Caco-2 (cell line): ENCODE measurements at regions not wholly inside any gene's neighbourhood (a gene's known extent, or its start where the extent isn't known, plus 50 kb on each side); places are given as distances from the start of the nearest gene placed in this dataset.

Experiments
- BruUV-seq: library from RNA; stranded (reverse); fragments of 400-500 nt; replicated peaks from 2 replicates; lab custom pipeline; 2021; lab: Mats Ljungman, UMichigan
- CTCF ChIA-PET: fragments of 300-600 bp; sonication (Branson Sonifier 250); formaldehyde crosslinking; loops from one replicate; lab custom pipeline; 2022; ENCODE audit warnings: antibody characterized with exemption; lab: Charles Lee
- POLR2A ChIA-PET: fragments of 300-600 bp; sonication (Branson Sonifier 250); formaldehyde crosslinking; loops from one replicate; lab custom pipeline; 2022; ENCODE audit warnings: antibody characterized with exemption; lab: Charles Lee
- DNase-seq, 2 experiments: peaks; one replicate each; pipeline versions ENCODE4 v3.0.0 to v3.0.0-alpha.2; 2020 to 2022
- H3K27me3 ChIP-seq: replicated peaks from 2 replicates; pipeline ENCODE4 v1.6.0; 2011; ENCODE audit warnings: low read length; ENCODE audit not compliant: control insufficient read depth, insufficient read depth
- H3K36me3 ChIP-seq: 2 replicates; pipeline ENCODE4 v1.5.1; 2011; ENCODE audit warnings: low read length; ENCODE audit not compliant: control insufficient read depth, insufficient read depth
- H3K4me1 ChIP-seq: fragments of 250-450 bp; sonication (Bioruptor Pico); 2 replicates; pipeline ENCODE4 v1.5.1; 2020; ENCODE audit warnings: mild to moderate bottlenecking
- H3K4me3 ChIP-seq: 2 replicates; pipeline ENCODE4 v1.5.1; 2011; ENCODE audit warnings: low read depth, mild to moderate bottlenecking, control low read depth, low read length
- H3K9me3 ChIP-seq: fragments of 250-450 bp; sonication (Bioruptor Pico); 2 replicates; pipeline ENCODE4 v1.5.1; 2020; ENCODE audit warnings: mild to moderate bottlenecking, moderate library complexity
- H3K27ac Mint-ChIP-seq: one replicate; pipeline ENCODE4 v1.8.0; 2022; ENCODE audit warnings: mixed read lengths; ENCODE audit not compliant: unreplicated experiment
- H3K27me3 Mint-ChIP-seq: one replicate; pipeline ENCODE4 v1.8.0; 2022; ENCODE audit warnings: mixed read lengths; ENCODE audit not compliant: insufficient read depth, unreplicated experiment
- H3K36me3 Mint-ChIP-seq: one replicate; pipeline ENCODE4 v1.8.0; 2022; ENCODE audit warnings: mild to moderate bottlenecking, mixed read lengths; ENCODE audit not compliant: insufficient read depth, unreplicated experiment
- H3K4me1 Mint-ChIP-seq: one replicate; pipeline ENCODE4 v1.8.0; 2022; ENCODE audit warnings: low read depth, mixed read lengths; ENCODE audit not compliant: unreplicated experiment
- H3K4me3 Mint-ChIP-seq: one replicate; pipeline ENCODE4 v1.8.0; 2022; ENCODE audit warnings: mild to moderate bottlenecking, moderate library complexity, mixed read lengths; ENCODE audit not compliant: unreplicated experiment
- H3K9me3 Mint-ChIP-seq: one replicate; pipeline ENCODE4 v1.8.0; 2022; ENCODE audit warnings: mixed read lengths; ENCODE audit not compliant: unreplicated experiment
- intact Hi-C: fragments of 100-400 bp; cut with micrococcal nuclease; formaldehyde crosslinking; loops from one replicate; pipeline ENCODE4 v1.10.0; 2022; ENCODE audit not compliant: unreplicated experiment
- TF ChIP-seq, protein P1 (sequence below), 2 experiments: fragments of 200-600 bp in 1 of 2; IDR thresholded peaks; 1 replicate in 1 of 2; 2 replicates in 1 of 2; pipeline versions ENCODE4 v1.5.1 to v1.8.0; 2011 to 2022; ENCODE audit warnings: antibody characterized with exemption in 1 of 2, control low read depth in 1 of 2, inconsistent platforms in 1 of 2, low read depth in 1 of 2, low read length in 1 of 2, mild to moderate bottlenecking in 1 of 2, moderate library complexity in 1 of 2; ENCODE audit not compliant: insufficient read depth in 1 of 2, severe bottlenecking in 1 of 2, unreplicated experiment in 1 of 2

DNA sequence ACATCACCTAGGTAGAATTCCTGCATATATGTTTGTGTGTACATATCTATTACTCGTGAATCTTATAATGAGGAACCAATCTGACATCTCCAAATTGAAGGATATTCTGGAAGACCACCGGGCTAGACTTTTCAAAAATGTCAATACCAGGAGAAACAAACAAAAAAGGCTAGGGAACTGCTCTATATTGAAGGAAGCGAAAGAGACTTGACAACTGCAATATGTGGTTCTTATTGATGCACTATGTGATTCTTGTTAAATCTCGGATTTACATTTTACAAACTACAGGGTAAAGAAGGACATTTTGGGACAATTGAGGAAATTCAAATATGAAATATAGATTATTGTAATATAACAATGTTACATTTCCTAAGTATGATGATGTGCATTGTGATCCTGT lies 137.5 kb upstream of the CCDC54 start:
- Mint-ChIP-seq H3K4me3 (peak overlapping the region; percentile 70), H3K4me1 (peaks cover 7% of the 10 kb centered on the region), H3K9me3 (no peaks in the 10 kb centered on the region), H3K27me3 (peaks cover 18% of the 10 kb centered on the region), H3K27ac (no peak overlapping the region), H3K36me3 (no peaks in the 10 kb centered on the region)
- no peak overlapping the region for H3K4me3 ChIP-seq
- no peaks in the 10 kb centered on the region for H3K36me3 ChIP-seq
- TF ChIP-seq, protein P1, sequence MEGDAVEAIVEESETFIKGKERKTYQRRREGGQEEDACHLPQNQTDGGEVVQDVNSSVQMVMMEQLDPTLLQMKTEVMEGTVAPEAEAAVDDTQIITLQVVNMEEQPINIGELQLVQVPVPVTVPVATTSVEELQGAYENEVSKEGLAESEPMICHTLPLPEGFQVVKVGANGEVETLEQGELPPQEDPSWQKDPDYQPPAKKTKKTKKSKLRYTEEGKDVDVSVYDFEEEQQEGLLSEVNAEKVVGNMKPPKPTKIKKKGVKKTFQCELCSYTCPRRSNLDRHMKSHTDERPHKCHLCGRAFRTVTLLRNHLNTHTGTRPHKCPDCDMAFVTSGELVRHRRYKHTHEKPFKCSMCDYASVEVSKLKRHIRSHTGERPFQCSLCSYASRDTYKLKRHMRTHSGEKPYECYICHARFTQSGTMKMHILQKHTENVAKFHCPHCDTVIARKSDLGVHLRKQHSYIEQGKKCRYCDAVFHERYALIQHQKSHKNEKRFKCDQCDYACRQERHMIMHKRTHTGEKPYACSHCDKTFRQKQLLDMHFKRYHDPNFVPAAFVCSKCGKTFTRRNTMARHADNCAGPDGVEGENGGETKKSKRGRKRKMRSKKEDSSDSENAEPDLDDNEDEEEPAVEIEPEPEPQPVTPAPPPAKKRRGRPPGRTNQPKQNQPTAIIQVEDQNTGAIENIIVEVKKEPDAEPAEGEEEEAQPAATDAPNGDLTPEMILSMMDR (IDR thresholded peaks at IDR 0.05; ENCODE audit: insufficient read depth in 1 of 2, low read depth in 1 of 2, low read length in 1 of 2, severe bottlenecking in 1 of 2, unreplicated experiment in 1 of 2), result no peak
- intact Hi-C loops, result loop anchor here (2.0 to 10.0 kb wide), 2 partner anchors 25 to 1235 kb away; no protein-coding TSS in a partner anchor
- H3K4me1 ChIP-seq, result 0 out of 2 replicates have a peak, but pooled peaks cover 5% of the 10 kb centered on the region
- no peaks in the 10 kb centered on the region; the same call in 1 of the 2 replicates for H3K27me3 ChIP-seq
- no peaks in the 10 kb centered on the region for H3K9me3 ChIP-seq
- POLR2A ChIA-PET, result no interaction called here
- no peak for DNase-seq
- CTCF ChIA-PET, result no interaction called here
- BruUV-seq, result no TSS peak

DNA sequence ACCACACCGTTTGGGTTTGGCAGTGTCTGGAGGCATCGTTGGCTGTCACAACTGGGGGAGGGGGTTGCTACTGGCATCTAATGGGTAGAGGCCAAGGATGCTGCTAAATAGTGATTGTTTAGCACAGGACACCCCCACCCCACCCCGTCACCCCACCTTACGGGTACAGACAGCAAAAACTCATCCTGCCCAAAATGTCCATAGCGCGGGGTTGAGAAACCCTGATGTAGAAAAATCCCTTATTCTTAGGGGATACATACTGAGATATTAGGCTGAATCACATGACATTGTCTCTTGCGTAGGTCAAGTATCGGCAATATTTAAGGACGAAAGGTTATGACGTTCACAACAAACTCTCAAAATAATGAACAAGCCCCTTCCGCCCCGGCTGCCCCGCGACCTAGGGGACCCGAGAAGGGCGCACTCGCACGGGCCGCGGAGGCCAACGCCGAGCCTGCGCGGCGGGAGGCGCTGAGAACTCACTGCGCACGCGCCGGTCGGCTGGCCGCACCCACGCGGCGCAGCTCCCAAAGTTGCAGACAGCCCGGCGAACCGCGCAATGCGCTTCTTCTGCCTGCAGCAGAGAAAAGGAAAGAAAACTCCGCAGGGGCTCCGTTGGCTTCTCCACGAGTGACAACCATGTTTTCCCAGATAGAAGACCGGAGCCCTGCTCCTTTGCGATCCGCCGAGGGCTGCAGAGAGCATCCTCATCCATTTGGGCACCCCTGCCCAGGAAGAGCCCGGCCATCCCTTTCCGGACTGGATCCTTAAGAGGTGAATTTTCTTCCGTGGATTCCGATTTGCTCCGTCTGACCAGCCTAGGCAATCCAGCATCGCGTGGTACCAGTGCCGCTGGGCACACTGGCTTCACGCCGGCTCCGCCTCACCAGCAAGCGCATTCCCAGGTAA lies 136.8 kb upstream of the CCDC54 start:
- intact Hi-C loops, result loop anchor here (2.0 kb wide), 1 partner anchor 24 kb away; no protein-coding TSS in a partner anchor
- H3K27me3 ChIP-seq, result no peaks in the 10 kb centered on the region; the same call in 1 of the 2 replicates
- DNase-seq, result peak in 1 of 2 experiments; percentile 60
- POLR2A ChIA-PET, result no interaction called here
- TF ChIP-seq, protein P1 (IDR thresholded peaks at IDR 0.05; ENCODE audit: insufficient read depth in 1 of 2, low read depth in 1 of 2, low read length in 1 of 2, severe bottlenecking in 1 of 2, unreplicated experiment in 1 of 2), result no peak
- no peaks in the 10 kb centered on the region for H3K9me3 ChIP-seq
- peaks cover 5% of the 10 kb centered on the region for H3K4me1 Mint-ChIP-seq
- H3K36me3 Mint-ChIP-seq, result no peaks in the 10 kb centered on the region
- H3K36me3 ChIP-seq, result no peaks in the 10 kb centered on the region
- H3K9me3 Mint-ChIP-seq, result no peaks in the 10 kb centered on the region
- 0 out of 2 replicates have a peak, but pooled peaks cover 5% of the 10 kb centered on the region for H3K4me1 ChIP-seq
- CTCF ChIA-PET, result no interaction called here
- no TSS peak for BruUV-seq
- peak overlapping the region; percentile 70 for H3K4me3 Mint-ChIP-seq
- H3K27me3 Mint-ChIP-seq, result peaks cover 18% of the 10 kb centered on the region
- peak overlapping the region; percentile 44 for H3K4me3 ChIP-seq
- no peak overlapping the region for H3K27ac Mint-ChIP-seq

DNA sequence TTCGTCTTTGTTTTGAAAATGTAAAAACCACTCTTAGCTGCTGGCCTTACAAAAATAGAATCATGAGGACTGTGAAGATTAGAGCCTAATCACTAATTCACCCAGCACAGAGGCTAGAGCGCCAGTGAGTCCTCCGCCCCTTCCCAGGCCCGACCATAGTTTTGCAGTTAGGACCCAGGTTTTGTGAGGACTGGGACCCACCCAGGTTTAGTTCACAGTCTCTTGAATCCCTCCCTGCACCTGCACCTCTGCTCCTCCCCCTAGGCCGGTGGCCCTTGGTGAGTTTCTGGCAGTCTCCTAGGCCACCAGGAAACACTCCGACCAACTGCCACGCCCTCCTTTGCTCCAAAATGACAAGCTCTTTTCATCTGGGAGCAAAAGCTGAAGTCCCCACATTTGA lies 136.0 kb upstream of the CCDC54 start:
- H3K9me3 ChIP-seq, result no peaks in the 10 kb centered on the region
- POLR2A ChIA-PET, result no interaction called here
- Mint-ChIP-seq H3K36me3 (no peaks in the 10 kb centered on the region), H3K9me3 (no peaks in the 10 kb centered on the region), H3K27me3 (peaks cover 15% of the 10 kb centered on the region), H3K27ac (no peak overlapping the region), H3K4me1 (no peaks in the 10 kb centered on the region), H3K4me3 (peak overlapping the region; percentile 70)
- no TSS peak for BruUV-seq
- 0 out of 2 replicates have a peak, but pooled peaks cover 5% of the 10 kb centered on the region for H3K4me1 ChIP-seq
- no peaks in the 10 kb centered on the region for H3K36me3 ChIP-seq
- CTCF ChIA-PET, result no interaction called here
- intact Hi-C loops, result loop anchor here (2.0 kb wide), 1 partner anchor 24 kb away; no protein-coding TSS in a partner anchor
- TF ChIP-seq, protein P1 (IDR thresholded peaks at IDR 0.05; ENCODE audit: insufficient read depth in 1 of 2, low read depth in 1 of 2, low read length in 1 of 2, severe bottlenecking in 1 of 2, unreplicated experiment in 1 of 2), result peak in 1 of 2 experiments; percentile 4
- H3K4me3 ChIP-seq, result no peak overlapping the region
- no peak for DNase-seq
- no peaks in the 10 kb centered on the region; the same call in 1 of the 2 replicates for H3K27me3 ChIP-seq
